ENCODE measurements at regions not wholly inside any gene's neighbourhood (a gene's known extent, or its start where the extent isn't known, plus 50 kb on each side); places are given as distances from the start of the nearest gene placed in this dataset.

GRCh38 chr4:104905546-104905945 is 241.1 kb upstream of the TET2 start:
- H3K36me3 Mint-ChIP-seq (ENCODE audit: unreplicated experiment): no peaks in the 10 kb centered on the region
- no peak for TF ChIP-seq CTCF (IDR thresholded peaks at IDR 0.05)

GRCh38 chr4:104906276-104906675 is 240.4 kb upstream of the TET2 start:
- no peak for DNase-seq (ENCODE audit: extremely low spot score, unreplicated experiment)
- Mint-ChIP-seq H3K27me3 (ENCODE audit: unreplicated experiment) (peaks cover 5% of the 10 kb centered on the region), H3K4me1 (ENCODE audit: unreplicated experiment) (peaks cover 3% of the 10 kb centered on the region), H3K36me3 (ENCODE audit: unreplicated experiment) (no peaks in the 10 kb centered on the region), H3K9me3 (ENCODE audit: unreplicated experiment) (no peaks in the 10 kb centered on the region), H3K27ac (ENCODE audit: unreplicated experiment) (no peak overlapping the region), H3K4me3 (ENCODE audit: unreplicated experiment) (no peak overlapping the region)
- TF ChIP-seq CTCF (IDR thresholded peaks at IDR 0.05): no peak

More at GRCh38 chr4:104905546-104905945, 241.1 kb upstream of the TET2 start:
- Mint-ChIP-seq H3K4me3 (ENCODE audit: unreplicated experiment) (no peak overlapping the region), H3K4me1 (ENCODE audit: unreplicated experiment) (peaks cover 3% of the 10 kb centered on the region), H3K9me3 (ENCODE audit: unreplicated experiment) (no peaks in the 10 kb centered on the region), H3K27me3 (ENCODE audit: unreplicated experiment) (peaks cover 3% of the 10 kb centered on the region), H3K27ac (ENCODE audit: unreplicated experiment) (no peak overlapping the region)
- no peak for DNase-seq (ENCODE audit: extremely low spot score, unreplicated experiment)

- H3K27me3 Mint-ChIP-seq (ENCODE audit: unreplicated experiment): peaks cover 6% of the 10 kb centered on the region
- no peak for DNase-seq (ENCODE audit: extremely low spot score, unreplicated experiment)
- H3K9me3 Mint-ChIP-seq (ENCODE audit: unreplicated experiment): no peaks in the 10 kb centered on the region
- H3K36me3 Mint-ChIP-seq (ENCODE audit: unreplicated experiment): no peaks in the 10 kb centered on the region
- TF ChIP-seq CTCF (IDR thresholded peaks at IDR 0.05): no peak
- H3K4me1 Mint-ChIP-seq (ENCODE audit: unreplicated experiment): peaks cover 3% of the 10 kb centered on the region
- no peak overlapping the region for H3K4me3 Mint-ChIP-seq (ENCODE audit: unreplicated experiment)
- no peak overlapping the region for H3K27ac Mint-ChIP-seq (ENCODE audit: unreplicated experiment)
These were observed 239.5 kb upstream of the TET2 start for GRCh38 chr4:104907074-104907649.

- Mint-ChIP-seq H3K4me1 (ENCODE audit: unreplicated experiment) (peaks cover 3% of the 10 kb centered on the region), H3K27me3 (ENCODE audit: unreplicated experiment) (peaks cover 6% of the 10 kb centered on the region), H3K9me3 (ENCODE audit: unreplicated experiment) (no peaks in the 10 kb centered on the region), H3K36me3 (ENCODE audit: unreplicated experiment) (no peaks in the 10 kb centered on the region), H3K27ac (ENCODE audit: unreplicated experiment) (no peak overlapping the region), H3K4me3 (ENCODE audit: unreplicated experiment) (no peak overlapping the region)
- no peak for DNase-seq (ENCODE audit: extremely low spot score, unreplicated experiment)
- TF ChIP-seq CTCF (IDR thresholded peaks at IDR 0.05): no peak
These were observed 238.7 kb upstream of the TET2 start for GRCh38 chr4:104907991-104908390.

GRCh38 chr4:104909376-104909775 is 237.3 kb upstream of the TET2 start:
- DNase-seq (ENCODE audit: extremely low spot score, unreplicated experiment): no peak
- Mint-ChIP-seq H3K36me3 (ENCODE audit: unreplicated experiment) (no peaks in the 10 kb centered on the region), H3K4me3 (ENCODE audit: unreplicated experiment) (no peak overlapping the region), H3K27ac (ENCODE audit: unreplicated experiment) (no peak overlapping the region), H3K27me3 (ENCODE audit: unreplicated experiment) (peaks cover 6% of the 10 kb centered on the region), H3K9me3 (ENCODE audit: unreplicated experiment) (no peaks in the 10 kb centered on the region), H3K4me1 (ENCODE audit: unreplicated experiment) (no peaks in the 10 kb centered on the region)
- TF ChIP-seq CTCF (IDR thresholded peaks at IDR 0.05): no peak
